NB4 (cell line): ENCODE measurements at regions not wholly inside any gene's neighbourhood (a gene's known extent, or its start where the extent isn't known, plus 50 kb on each side); places are given as distances from the start of the nearest gene placed in this dataset.

Experiments
- POLR2A ChIP-seq: IDR thresholded peaks from 2 replicates; pipeline ENCODE4 v1.6.1; 2011; ENCODE audit warnings: mild to moderate bottlenecking; ENCODE audit not compliant: insufficient read length; ENCODE audit errors: extremely low read depth
- TF ChIP-seq, protein P1 (sequence below): IDR thresholded peaks from one replicate; pipeline ENCODE4 v1.5.1; 2012; ENCODE audit warnings: low read depth, low read length
- TF ChIP-seq, protein P2 (sequence below): IDR thresholded peaks from 2 replicates; pipeline ENCODE4 v1.6.1; 2011; ENCODE audit warnings: low read depth, low read length

DNA sequence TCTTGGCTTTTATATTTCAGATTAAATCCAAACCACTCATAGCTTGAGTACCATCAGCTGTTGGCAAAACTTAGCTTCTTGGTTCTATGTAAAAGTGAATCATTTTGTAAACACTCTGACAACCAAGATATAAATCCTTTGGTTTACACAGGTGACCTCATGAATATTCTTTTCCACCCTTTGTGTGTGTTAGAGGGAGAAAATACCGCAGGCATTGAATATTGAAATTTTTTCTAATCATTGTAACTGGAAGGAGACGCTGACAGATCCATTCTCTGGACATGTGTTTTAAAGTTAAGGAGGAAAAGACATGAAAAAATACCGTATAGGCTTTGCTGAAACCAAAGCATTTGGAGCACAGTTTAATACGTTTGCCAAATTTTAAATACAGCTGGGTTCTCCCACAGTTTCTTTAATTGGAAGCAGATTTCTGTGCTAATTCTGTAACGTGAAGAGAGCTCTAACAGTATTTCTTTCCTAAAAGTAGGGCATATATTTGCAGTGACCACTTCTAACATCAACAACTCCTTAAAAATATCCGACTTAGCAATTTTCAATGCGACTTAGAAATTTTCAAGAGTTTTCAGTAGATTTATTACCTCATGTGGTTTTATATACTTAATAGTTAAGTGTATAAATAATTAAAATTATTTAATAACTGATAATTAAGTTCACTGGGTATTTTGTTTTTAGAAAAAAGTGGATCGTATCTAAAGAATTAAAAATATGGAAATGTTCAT is 388.2 kb downstream of the USP25 start:
- TF ChIP-seq, protein P1, sequence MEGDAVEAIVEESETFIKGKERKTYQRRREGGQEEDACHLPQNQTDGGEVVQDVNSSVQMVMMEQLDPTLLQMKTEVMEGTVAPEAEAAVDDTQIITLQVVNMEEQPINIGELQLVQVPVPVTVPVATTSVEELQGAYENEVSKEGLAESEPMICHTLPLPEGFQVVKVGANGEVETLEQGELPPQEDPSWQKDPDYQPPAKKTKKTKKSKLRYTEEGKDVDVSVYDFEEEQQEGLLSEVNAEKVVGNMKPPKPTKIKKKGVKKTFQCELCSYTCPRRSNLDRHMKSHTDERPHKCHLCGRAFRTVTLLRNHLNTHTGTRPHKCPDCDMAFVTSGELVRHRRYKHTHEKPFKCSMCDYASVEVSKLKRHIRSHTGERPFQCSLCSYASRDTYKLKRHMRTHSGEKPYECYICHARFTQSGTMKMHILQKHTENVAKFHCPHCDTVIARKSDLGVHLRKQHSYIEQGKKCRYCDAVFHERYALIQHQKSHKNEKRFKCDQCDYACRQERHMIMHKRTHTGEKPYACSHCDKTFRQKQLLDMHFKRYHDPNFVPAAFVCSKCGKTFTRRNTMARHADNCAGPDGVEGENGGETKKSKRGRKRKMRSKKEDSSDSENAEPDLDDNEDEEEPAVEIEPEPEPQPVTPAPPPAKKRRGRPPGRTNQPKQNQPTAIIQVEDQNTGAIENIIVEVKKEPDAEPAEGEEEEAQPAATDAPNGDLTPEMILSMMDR, result no peak
- TF ChIP-seq POLR2A, result no peak
- TF ChIP-seq, protein P2, sequence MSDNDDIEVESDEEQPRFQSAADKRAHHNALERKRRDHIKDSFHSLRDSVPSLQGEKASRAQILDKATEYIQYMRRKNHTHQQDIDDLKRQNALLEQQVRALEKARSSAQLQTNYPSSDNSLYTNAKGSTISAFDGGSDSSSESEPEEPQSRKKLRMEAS, result no peak
